ENCODE measurements at regions not wholly inside any gene's neighbourhood (a gene's known extent, or its start where the extent isn't known, plus 50 kb on each side); places are given as distances from the start of the nearest gene placed in this dataset.

GRCh38 chr2:125526093-125526492 is 1129.9 kb upstream of the GYPC start:
- no peak for DNase-seq
- Histone ChIP-seq H3K36me3 (no peaks in the 10 kb centered on the region), H3K27ac (no peak overlapping the region), H3K27me3 (no peaks in the 10 kb centered on the region), H3K9me3 (no peaks in the 10 kb centered on the region), H3K4me1 (no peaks in the 10 kb centered on the region), H3K4me3 (no peak overlapping the region)
- TF ChIP-seq POLR2A (IDR thresholded peaks at IDR 0.05) = no peak
- no peak for TF ChIP-seq CTCF (IDR thresholded peaks at IDR 0.05)

GRCh38 chr2:125535089-125535488 is 1120.9 kb upstream of the GYPC start:
- no peaks in the 10 kb centered on the region for H3K27me3 ChIP-seq
- DNase-seq = no peak
- no peaks in the 10 kb centered on the region for H3K9me3 ChIP-seq
- H3K27ac ChIP-seq = no peak overlapping the region
- no peak overlapping the region for H3K4me3 ChIP-seq
- no peaks in the 10 kb centered on the region for H3K36me3 ChIP-seq
- TF ChIP-seq POLR2A (IDR thresholded peaks at IDR 0.05) (no peak), CTCF (IDR thresholded peaks at IDR 0.05) (no peak)
- H3K4me1 ChIP-seq = no peaks in the 10 kb centered on the region

- DNase-seq = no peak
- Histone ChIP-seq H3K36me3 (no peaks in the 10 kb centered on the region), H3K27ac (no peak overlapping the region), H3K4me1 (no peaks in the 10 kb centered on the region), H3K27me3 (no peaks in the 10 kb centered on the region), H3K9me3 (no peaks in the 10 kb centered on the region), H3K4me3 (no peak overlapping the region)
- no peak for TF ChIP-seq CTCF (IDR thresholded peaks at IDR 0.05)
- TF ChIP-seq POLR2A (IDR thresholded peaks at IDR 0.05) = no peak
Measured at GRCh38 chr2:125543968-125544514, 1111.9 kb upstream of the GYPC start.

GRCh38 chr2:125553768-125554167 is 1102.2 kb upstream of the GYPC start:
- Histone ChIP-seq H3K4me3 (no peak overlapping the region), H3K27ac (no peak overlapping the region), H3K4me1 (no peaks in the 10 kb centered on the region), H3K9me3 (peaks cover 0 to 3% (median 0%) of the 10 kb centered on the region in 4 donors), H3K27me3 (no peaks in the 10 kb centered on the region), H3K36me3 (no peaks in the 10 kb centered on the region)
- no peak for TF ChIP-seq POLR2A (IDR thresholded peaks at IDR 0.05)
- no peak for TF ChIP-seq CTCF (IDR thresholded peaks at IDR 0.05)
- DNase-seq = no peak

- no peak for DNase-seq
- Histone ChIP-seq H3K4me1 (no peaks in the 10 kb centered on the region), H3K4me3 (no peak overlapping the region), H3K27me3 (no peaks in the 10 kb centered on the region), H3K36me3 (no peaks in the 10 kb centered on the region), H3K27ac (no peak overlapping the region), H3K9me3 (peaks cover 0 to 3% (median 0%) of the 10 kb centered on the region in 4 donors)
- no peak for TF ChIP-seq CTCF (IDR thresholded peaks at IDR 0.05)
- no peak for TF ChIP-seq POLR2A (IDR thresholded peaks at IDR 0.05)
Measured at GRCh38 chr2:125554956-125555355, 1101.0 kb upstream of the GYPC start.

- no peak for DNase-seq
- Histone ChIP-seq H3K4me1 (peaks cover 0 to 6% (median 0%) of the 10 kb centered on the region in 4 donors), H3K36me3 (no peaks in the 10 kb centered on the region), H3K27me3 (no peaks in the 10 kb centered on the region), H3K27ac (no peak overlapping the region), H3K9me3 (peaks cover 0 to 3% (median 0%) of the 10 kb centered on the region in 4 donors), H3K4me3 (no peak overlapping the region)
- TF ChIP-seq POLR2A (IDR thresholded peaks at IDR 0.05) (no peak), CTCF (IDR thresholded peaks at IDR 0.05) (no peak)
Measured at GRCh38 chr2:125559186-125559585, 1096.8 kb upstream of the GYPC start.
